ENCODE measurements at regions not wholly inside any gene's neighbourhood (a gene's known extent, or its start where the extent isn't known, plus 50 kb on each side); places are given as distances from the start of the nearest gene placed in this dataset.

GRCh38 chr5:89178541-89178940, 295.6 kb upstream of the MEF2C start:
- TF ChIP-seq CTCF (IDR thresholded peaks at IDR 0.05) (no peak), EP300 (IDR thresholded peaks at IDR 0.05) (no peak), POLR2AphosphoS5 (IDR thresholded peaks at IDR 0.05) (no peak), POLR2A (IDR thresholded peaks at IDR 0.05) (no peak)
